ENCODE measurements at regions not wholly inside any gene's neighbourhood (a gene's known extent, or its start where the extent isn't known, plus 50 kb on each side); places are given as distances from the start of the nearest gene placed in this dataset.

DNA sequence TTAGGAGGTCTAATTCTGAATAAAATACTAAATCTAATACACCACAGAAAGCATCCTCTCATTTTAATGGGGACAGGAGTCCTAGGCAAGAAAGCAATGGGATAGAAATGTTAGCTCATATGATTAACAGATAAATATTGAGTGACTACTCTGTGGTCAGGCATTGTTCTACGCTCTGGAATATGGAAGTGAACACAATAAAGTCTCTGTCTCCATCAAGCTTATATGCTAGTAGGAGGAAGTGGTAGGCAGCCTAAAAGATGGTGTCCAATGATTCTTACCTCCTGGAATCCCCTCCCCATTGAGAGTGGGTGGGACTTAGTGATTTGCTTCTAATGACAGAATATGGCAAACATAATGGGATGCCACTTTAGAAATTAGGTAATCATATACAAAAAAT, 160.3 kb upstream of the PDGFD start:
- DNase-seq, result no peak

DNA sequence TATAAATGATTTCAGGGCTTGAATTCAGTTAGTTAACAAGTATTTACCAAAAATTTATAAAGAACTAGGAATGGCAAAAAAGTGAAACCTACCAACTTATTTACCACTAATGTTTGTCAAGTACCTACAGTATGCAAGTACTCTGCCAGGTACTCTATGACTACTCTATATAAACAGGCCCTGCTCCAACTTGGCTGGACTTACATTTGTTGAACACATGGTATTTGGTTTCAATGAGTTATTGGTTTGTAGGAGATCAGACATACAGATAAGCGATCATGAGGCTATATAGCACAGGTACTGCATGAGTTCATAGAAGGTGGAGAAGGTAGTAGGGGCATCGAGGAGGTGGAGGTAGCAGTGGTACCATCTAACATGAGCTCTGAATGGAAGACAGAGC, 159.9 kb upstream of the PDGFD start:
- no peak for DNase-seq

DNA sequence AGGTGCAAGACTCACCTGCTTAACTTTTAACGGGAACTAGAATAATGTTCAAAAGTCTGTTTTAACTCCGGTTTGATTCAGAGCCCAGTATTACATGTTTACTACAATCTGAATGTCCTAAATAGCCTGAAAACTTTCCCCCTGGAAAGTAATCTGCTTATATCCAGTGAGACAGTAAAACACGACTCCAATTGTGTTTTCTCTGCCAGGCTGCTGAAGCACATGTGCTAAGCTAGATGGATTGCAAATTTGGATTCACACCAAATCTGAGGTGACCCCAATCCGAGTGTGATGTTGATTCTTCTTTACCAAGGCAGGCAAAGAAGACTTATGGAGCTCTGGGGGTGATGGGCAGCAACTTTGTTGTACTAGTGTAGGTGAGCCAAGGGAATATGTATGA, 158.7 kb upstream of the PDGFD start:
- DNase-seq, result no peak

DNA sequence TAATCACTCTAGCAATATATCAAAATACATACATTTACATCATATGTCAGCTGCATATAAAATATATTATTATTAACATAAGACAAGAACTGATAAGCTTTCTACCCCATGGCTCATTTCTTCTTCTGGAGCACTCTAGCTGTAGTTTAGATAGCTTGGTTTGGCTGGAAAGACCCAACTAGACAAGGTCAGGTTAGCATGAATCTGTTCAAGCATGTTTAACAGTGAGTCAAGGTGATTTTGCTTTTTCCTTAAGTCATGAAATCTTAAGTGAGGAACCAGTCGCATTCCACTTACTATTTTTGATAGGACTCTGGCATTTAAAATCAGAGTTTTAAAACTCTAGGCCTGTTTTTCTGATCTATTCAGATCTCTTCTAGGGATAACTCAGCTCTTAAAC, 157.0 kb upstream of the PDGFD start:
- DNase-seq, result no peak

DNA sequence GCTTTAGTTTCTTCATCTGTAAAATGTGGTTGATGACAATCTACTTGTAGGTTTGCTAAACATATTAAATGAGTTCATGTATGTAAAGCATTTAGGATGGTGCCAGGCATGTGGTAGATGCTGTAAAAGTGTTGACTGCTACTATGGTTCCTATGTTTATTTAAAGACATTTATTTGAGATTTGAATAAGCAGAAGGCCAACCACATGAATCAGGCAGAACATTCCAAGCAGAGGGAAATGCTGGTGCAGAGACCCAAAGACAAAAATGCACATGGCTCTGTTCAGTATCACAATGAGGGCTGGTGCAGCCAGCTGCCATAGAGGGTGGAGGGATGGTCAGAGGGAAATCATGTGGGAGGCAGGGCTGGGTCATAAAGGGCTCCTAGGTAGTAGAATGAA, 156.2 kb upstream of the PDGFD start:
- no peak for DNase-seq

DNA sequence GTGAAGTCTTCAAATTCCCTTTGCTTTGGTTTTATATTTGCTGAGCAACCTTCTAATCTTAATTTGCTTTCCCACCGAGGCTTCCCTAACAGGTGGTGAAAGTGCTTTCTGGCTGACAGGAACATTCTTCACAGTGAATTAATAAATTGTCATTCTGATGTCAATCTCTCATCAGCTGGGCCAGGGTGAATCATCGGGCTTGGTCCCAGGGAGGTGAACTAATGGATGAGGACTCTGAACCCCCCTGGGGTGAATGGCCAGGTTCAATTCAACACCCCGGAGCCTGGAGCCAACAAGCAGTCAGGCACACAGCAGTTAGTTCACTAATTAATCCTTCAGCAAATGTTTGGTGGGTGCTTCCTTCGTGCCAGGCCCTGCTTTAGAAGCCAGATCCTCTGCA, 155.4 kb upstream of the PDGFD start:
- DNase-seq, result no peak

DNA sequence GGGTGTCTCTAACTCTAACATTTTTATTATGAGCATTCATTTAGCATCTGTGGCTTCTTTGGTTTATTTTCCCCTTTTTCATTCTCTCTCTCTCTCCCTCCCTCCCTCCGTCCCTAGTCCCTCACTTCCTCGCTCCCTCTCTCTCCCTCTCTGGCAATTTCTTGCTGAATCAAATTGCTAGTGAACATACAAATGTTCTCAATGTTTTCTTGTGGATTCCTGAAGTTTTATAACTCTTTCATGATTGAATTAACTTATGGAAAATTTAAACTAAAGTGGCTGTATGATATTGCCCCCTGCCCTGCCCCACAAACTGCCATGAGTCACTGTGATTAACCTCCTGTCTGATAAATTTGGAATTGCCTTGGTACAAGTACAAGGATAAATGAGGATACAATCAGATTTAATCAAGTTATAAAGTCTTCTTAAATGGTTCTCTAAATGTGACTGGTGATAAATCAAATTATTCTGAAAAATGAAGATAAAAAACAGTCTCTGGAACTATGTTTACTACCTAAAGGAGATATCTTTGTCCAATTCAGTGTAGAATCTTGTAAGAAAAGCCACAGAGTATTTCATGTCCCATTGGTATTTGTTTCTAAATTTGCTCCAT, 143.0 kb upstream of the PDGFD start:
- DNase-seq, result no peak

DNA sequence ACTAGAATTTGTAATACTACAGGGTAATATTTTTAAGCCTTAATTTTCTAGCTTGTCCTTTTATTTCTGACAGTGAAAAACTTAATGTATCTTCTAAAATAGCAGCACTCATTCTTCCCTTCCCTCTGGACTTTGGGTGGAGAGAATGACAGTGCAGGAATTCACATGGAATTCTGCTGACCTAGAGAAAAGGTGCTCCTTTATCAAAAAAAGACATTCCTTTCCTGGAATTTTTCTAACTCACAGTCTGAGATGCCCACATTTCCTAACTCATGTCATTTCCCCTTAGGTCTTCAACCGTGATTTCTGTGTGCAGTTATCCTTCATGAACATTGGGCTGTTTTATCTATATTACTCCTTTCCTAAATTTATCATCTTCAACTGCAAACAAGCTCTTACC, 137.8 kb upstream of the PDGFD start:
- no peak for DNase-seq

DNA sequence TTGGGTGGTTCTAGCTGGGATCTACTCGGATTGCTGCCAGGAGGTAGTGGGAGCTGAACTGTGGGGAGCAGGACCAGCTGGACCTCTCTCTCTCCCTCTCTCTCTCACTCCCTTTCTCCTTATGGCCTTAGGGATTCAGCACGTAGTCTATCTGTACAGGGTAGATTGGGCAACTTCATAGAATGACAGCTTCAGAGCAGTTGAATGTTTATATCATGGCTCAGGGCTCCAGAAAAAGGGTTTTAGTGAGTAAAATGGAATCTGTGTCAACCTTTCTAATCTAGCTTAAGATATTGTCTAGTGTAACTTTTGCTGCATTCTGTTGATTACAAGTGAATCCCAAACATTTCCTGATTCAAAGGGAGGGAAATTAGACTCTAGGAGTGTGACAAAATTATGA, 127.7 kb upstream of the PDGFD start:
- no peak for DNase-seq

DNA sequence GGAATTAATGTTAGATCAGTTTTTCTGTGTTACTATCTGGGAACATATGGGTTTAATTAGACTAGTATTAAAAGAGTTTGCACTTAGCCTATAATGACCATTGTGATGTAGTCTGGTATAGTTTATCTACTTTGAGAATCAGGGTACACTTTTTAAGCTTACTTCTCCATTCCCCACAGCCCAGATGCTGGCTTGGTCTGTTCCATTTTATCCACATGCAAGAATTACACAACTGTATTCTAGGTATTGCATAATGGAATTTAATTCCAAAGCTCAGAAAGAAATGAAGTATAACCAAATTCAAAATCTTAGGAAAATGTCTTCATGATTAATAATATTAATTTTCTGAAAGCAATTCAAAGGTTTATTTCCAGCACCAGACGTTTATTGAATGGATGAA, 122.2 kb upstream of the PDGFD start:
- no peak for DNase-seq

DNA sequence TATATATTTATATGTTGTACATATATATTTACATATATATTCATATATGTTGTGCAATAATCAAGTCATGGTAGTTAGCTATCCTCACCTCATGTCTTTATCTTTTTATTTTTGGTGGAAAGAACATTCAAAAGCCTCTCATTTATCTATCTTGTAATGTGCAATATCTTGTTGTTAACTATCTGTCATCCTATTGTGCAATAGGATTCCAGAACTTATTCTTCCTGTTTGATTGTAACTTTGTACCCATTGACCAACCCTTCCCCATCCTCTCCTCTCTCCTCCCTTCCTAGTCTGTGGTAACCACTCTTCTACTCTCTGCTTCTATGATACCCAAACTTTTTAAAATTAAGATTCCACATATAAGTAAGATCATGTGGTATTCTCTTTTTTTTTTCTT, 115.6 kb upstream of the PDGFD start:
- DNase-seq, result no peak

DNA sequence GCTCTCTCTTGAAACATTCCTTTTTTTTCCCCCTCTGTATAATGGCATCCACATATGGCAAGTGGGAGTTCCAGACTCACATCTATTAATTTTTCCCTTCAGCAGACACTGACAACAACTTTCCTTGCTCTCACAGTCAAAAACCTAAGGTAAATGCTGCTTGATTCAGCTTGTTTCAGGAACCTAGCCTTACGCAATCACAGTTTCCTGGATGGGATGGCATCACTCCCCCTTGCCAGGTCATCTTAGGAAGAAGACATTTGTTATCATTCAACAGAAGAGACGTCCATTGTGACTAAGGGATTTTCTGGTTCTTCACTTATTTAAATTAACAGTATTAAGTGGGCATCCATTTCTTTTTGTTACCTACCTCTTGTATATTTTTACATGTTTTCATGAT, 112.0 kb upstream of the PDGFD start:
- DNase-seq, result no peak

DNA sequence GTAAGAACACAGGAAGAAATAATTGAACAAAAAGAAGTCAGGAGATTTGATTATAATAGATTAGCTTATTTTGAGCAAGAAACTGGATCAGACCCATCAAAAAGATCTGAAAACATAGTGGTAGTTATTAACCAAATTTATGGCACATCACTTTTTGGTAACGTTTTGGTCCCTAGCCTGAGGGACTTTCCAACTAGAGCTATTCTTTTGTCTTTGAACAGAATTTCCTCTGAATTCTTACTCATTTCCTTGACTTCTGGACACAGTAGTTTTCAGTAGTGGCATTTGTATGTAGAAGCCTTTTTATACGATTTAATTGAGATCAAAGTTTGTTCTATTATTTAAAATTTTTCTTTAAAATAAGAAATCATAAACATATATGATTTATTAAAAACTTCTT, 96.5 kb upstream of the PDGFD start:
- no peak for DNase-seq

DNA sequence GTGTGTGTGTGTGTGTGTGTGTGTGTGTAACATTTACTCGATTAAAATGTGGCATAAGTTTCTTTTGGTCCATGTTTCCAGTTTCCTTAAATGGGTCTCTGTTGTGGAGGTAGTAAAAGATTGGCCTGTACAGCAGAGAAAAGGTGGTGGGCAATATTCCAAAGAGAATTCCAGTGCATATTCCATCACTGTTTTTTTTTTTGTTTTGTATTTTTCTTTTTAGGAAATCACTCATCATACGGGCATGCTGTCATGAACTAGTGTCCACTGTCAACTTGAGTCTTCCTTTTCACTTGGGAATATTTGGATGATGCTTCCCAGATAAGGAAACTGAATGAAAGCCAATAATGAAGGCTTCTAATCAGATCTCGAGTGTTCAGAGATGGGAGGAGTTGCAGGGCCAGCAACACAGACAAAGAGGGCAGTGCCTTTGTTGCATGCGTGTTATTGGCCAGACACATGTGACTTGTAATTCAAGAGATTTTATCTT, 95.2 kb upstream of the PDGFD start:
- no peak for DNase-seq

DNA sequence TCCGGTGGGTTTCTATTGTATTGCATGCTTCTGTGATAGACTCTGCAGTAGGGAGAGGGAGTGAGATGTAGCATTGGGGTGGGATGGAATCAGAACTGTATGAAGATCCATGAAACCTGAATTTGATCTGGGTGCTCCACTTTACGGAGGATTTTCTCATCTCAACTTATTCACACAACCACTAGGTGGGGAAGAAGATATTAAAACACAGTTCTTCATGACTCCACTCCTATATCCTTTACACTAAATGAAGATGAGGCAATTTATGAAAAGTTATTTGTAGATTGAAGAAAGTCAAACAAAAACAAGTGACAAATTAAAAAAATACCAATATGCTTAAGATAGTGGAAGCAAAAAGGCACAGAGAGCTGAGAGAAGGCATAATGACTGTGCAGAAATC, 92.6 kb upstream of the PDGFD start:
- no peak for DNase-seq

DNA sequence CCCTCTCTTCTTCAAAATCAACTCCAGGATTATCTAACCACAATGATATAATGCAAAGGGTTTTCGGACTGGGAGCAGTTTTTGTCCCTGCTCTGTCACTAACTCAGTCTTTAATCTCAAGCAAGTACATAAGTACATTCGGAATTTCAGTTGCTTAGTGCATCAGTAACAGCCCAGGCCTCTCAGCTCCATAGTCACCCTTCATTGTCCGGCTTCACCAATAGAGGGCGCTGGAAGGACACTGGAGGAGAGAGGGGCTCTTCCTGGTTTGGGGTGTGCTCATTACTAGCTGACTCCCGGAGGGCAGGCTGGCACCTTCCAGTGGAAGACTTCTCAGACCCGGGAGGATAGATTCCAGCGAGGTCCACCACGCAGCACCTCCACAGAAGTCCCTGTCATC, 90.4 kb upstream of the PDGFD start:
- DNase-seq, result no peak

DNA sequence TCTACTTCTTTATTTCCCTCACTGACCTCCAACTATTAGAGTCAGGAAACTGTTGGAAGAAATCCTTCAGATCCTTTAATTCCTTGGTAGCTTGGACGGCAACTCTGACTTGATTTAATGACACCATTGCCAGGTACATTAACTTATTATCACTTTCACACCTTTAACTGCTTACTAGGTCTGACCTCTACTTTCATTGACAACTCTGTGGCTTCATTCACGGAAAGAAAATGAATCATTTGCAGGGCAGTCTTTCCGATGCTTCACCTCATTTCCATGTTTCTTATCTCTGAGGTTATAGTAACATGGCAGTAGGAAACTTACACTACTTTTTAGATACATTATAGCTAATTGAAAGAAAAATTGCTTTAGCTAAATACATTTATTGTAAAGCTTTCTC, 82.6 kb upstream of the PDGFD start:
- DNase-seq, result no peak

DNA sequence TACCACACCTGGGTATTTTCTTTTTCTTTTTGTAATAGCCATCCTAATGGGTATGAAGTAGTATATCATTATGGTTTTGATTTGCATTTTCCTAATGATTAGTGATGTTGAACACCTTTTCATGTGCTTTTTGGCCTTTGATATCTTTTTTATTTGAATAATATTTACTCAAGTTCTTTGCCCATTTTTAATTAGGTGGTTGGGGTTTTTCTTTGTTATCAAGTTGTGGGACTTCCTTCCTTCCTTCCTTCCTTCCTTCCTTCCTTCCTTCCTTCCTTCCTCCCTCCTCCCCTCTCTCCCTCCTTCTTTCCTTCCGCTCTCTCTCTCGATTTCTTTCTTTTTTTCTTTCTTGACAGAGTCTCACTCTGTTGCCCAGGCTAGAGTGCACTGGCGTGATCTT, 75.0 kb upstream of the PDGFD start:
- no peak for DNase-seq

DNA sequence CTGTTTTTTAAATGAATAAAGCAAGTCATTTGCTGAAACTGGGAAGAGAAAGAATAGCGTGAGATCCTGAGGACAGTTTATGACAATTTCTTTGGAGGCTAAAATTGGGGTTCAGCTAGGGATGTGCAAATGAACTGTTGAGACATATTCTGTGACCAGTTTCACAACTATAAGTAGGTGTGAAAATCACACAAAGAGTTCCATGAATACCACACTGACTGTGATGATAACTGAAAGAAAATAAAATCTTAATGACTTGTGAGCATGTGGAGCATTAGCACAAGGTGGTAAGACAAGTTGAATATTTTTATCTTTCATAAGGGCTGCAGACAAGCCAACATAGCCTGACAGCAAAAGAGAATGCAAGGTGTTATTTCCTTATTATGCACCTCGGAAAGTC, 61.1 kb upstream of the PDGFD start:
- DNase-seq, result no peak

DNA sequence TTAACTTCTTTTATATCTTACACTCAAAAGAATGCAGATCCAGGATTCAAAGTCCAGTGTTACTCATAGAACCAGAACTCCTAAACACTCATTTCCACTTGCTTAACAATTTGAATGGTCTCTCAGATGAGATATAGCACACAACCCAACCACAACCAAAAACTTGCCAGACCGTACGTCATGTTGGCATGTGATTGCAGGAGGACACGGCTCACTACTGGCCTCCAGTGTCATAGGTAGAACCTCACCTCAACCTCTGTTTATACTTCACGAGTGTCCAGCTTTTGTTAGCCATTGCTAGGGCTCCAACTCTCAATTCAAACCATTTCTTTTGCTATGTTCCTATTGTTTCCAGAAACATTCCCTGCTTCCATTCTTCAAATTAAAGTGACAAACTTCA, 58.5 kb upstream of the PDGFD start:
- DNase-seq, result no peak

DNA sequence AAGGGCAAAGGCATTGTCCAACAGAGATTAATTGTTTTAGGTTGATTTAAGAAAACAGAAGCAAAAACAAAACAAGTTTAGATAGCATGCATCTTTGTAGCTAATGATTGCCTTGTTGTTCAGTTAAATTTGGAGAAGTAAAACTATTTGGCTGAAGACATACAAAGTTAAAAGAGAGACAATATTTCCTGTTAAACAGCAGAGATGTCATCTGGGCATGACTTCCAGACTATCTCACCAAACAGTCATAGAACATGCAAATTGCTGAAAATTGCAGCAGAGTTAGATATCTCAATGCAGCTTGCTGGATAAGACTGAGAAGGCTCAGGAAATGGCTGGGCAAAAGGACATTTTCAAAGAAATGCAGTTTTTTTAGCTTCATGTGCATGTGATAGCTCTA, 57.5 kb upstream of the PDGFD start:
- no peak for DNase-seq

DNA sequence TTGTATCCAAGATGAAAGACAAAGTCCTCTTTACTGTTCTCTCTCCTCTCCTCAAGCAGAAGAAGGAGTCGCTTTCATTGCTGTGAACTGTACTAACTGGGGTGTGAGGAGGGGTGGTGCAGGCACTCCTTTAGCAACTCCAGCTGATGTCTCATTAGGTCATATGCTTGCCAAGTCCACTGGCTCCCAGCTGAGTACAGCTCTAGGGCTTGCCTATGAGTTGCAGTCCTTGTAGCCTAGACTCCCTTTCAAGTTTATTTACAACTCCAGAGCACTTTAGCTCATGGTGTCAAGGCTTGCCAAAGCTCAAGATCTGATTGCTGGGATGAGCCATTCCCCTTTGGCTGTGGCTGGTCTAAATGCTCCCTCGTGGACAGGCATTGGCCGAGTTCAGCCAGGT, 55.1 kb upstream of the PDGFD start:
- DNase-seq, result no peak

DNA sequence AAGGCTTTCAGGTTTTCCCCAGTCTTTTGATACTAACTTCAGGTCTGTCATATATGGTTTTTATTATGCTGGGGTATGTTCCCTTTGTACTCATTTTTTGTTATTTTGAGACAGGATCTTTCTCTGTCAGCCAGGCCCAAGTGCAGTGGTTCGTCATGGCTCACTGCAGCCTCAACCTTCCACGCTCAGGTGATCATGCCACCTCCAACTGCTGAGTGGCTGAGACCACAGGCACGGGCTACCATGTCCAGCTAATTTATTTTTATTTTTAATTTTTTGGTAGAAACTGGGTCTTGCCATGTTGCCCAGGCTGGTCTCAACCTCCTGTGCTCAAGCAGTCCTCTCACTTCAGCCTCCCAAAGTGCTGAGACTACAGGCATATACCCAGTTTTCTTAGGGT, 50.6 kb upstream of the PDGFD start:
- DNase-seq, result no peak

All from SIG-M5 (cell line).